Progenitor cell of endocrine pancreas (in vitro differentiated cells): ENCODE measurements at regions not wholly inside any gene's neighbourhood (a gene's known extent, or its start where the extent isn't known, plus 50 kb on each side); places are given as distances from the start of the nearest gene placed in this dataset.
A peak's percentile ranks its signal among the peaks of the same experiment; 100 is the strongest.

Experiments
- DNase-seq: peaks from one replicate; pipeline ENCODE4 v3.0.0; 2021; ENCODE audit warnings: low spot score; ENCODE audit not compliant: unreplicated experiment
- H3K27ac Mint-ChIP-seq: 2 replicates; pipeline ENCODE4 v1.8.0; 2021; ENCODE audit warnings: mild to moderate bottlenecking, moderate library complexity, mixed read lengths
- H3K27me3 Mint-ChIP-seq: 2 replicates; pipeline ENCODE4 v1.8.0; 2021; ENCODE audit warnings: mixed read lengths
- H3K36me3 Mint-ChIP-seq: 2 replicates; pipeline ENCODE4 v1.8.0; 2022; ENCODE audit warnings: mixed read lengths; ENCODE audit not compliant: insufficient read depth
- H3K4me1 Mint-ChIP-seq: 2 replicates; pipeline ENCODE4 v1.8.0; 2021; ENCODE audit warnings: low read depth, mixed read lengths
- H3K4me3 Mint-ChIP-seq: 2 replicates; pipeline ENCODE4 v1.8.0; 2021; ENCODE audit warnings: low read depth, mild to moderate bottlenecking, moderate library complexity, mixed read lengths
- H3K9me3 Mint-ChIP-seq: 2 replicates; pipeline ENCODE4 v1.8.0; 2021; ENCODE audit warnings: low read depth, mixed read lengths
- TF ChIP-seq, protein P1 (sequence below): fragments of 200-600 bp; sonication (generic); IDR thresholded peaks from one replicate; pipeline ENCODE4 v1.5.0; 2021; ENCODE audit warnings: antibody characterized with exemption, mild to moderate bottlenecking; ENCODE audit not compliant: unreplicated experiment

- peak overlapping the region; percentile 41 for H3K27ac Mint-ChIP-seq
- peaks cover 22% of the 10 kb centered on the region for H3K27me3 Mint-ChIP-seq
- peaks cover 25% of the 10 kb centered on the region for H3K4me1 Mint-ChIP-seq
- H3K9me3 Mint-ChIP-seq = no peaks in the 10 kb centered on the region
- DNase-seq = no peak
- H3K4me3 Mint-ChIP-seq = no peak overlapping the region
- H3K36me3 Mint-ChIP-seq = no peaks in the 10 kb centered on the region
- TF ChIP-seq, protein P1, sequence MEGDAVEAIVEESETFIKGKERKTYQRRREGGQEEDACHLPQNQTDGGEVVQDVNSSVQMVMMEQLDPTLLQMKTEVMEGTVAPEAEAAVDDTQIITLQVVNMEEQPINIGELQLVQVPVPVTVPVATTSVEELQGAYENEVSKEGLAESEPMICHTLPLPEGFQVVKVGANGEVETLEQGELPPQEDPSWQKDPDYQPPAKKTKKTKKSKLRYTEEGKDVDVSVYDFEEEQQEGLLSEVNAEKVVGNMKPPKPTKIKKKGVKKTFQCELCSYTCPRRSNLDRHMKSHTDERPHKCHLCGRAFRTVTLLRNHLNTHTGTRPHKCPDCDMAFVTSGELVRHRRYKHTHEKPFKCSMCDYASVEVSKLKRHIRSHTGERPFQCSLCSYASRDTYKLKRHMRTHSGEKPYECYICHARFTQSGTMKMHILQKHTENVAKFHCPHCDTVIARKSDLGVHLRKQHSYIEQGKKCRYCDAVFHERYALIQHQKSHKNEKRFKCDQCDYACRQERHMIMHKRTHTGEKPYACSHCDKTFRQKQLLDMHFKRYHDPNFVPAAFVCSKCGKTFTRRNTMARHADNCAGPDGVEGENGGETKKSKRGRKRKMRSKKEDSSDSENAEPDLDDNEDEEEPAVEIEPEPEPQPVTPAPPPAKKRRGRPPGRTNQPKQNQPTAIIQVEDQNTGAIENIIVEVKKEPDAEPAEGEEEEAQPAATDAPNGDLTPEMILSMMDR = no peak
Observed at GRCh38 chr7:41239596-41239995, 463.3 kb downstream of the INHBA start.

DNA sequence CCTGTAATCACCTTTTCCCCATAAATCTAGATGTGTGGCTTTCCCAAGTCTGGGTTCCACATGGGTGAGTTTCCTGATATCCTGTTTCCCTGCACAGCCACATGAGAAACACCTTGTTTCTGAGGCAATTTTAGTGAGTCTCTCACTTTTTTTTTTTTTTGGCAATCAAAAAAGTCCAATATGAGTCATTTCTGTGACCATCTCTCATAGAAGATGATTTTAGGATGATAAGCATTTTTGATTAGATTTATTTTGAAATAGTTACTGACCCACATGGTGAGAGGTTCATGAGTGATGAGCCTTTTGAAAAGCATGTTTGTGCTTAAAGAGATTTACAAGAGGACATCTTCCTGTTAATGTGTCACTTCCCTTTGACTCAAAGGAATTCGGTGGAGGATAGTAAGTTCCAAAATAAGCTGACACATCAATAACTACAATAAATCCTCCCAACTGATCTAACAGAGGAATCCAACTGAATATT lies 464.0 kb downstream of the INHBA start:
- no peaks in the 10 kb centered on the region for H3K9me3 Mint-ChIP-seq

DNA sequence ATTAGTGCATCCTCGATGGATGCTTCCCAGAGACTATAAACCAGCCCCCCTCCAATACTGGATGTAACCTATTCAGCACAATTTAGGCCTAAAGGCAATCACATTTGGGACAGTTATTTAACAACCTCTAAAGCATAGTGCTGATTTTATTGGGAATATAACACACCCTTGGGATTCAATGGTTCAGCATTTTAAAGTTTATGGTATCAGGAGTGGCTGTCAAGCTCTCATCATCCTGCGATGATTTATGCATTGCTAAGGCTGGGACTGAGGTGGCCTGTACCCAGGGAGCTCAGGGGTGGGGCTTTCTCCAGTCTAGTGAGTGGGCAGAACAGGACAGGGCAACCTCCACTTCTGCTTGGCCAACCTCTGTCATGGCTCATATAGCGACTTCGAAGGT lies 464.9 kb downstream of the INHBA start:
- DNase-seq = no peak
- peaks cover 28% of the 10 kb centered on the region for H3K4me1 Mint-ChIP-seq
- H3K27ac Mint-ChIP-seq = no peak overlapping the region
- H3K36me3 Mint-ChIP-seq = no peaks in the 10 kb centered on the region
- TF ChIP-seq, protein P1 = no peak
- H3K27me3 Mint-ChIP-seq = peaks cover 19% of the 10 kb centered on the region
- H3K9me3 Mint-ChIP-seq = no peaks in the 10 kb centered on the region
- no peak overlapping the region for H3K4me3 Mint-ChIP-seq

More for the DNA sequence above, 464.0 kb downstream of the INHBA start:
- peaks cover 25% of the 10 kb centered on the region for H3K4me1 Mint-ChIP-seq
- peaks cover 19% of the 10 kb centered on the region for H3K27me3 Mint-ChIP-seq
- H3K4me3 Mint-ChIP-seq = no peak overlapping the region
- no peaks in the 10 kb centered on the region for H3K36me3 Mint-ChIP-seq
- H3K27ac Mint-ChIP-seq = no peak overlapping the region
- DNase-seq = no peak
- TF ChIP-seq, protein P1 = no peak

DNA sequence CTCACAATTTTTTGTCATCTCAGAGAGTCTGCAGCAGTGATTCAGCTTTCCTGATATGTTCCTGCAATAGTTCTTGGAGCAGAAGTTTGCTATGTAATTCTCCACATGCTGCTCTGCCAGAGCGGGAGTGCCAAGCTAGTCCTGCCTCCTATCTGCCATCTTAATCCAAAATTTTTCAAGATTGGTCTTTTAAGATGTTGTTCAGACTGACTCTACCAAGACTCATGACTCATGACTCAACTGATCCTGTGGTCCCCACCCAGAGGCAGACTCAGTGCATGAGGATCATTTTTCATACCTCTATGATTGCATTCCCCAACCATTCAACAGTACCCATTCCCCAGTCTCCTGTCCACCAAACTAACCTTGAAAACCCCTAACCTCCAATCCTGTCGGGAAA lies 470.8 kb downstream of the INHBA start:
- Mint-ChIP-seq H3K4me3 (no peak overlapping the region), H3K27me3 (no peaks in the 10 kb centered on the region)
- TF ChIP-seq, protein P1 = no peak

DNA sequence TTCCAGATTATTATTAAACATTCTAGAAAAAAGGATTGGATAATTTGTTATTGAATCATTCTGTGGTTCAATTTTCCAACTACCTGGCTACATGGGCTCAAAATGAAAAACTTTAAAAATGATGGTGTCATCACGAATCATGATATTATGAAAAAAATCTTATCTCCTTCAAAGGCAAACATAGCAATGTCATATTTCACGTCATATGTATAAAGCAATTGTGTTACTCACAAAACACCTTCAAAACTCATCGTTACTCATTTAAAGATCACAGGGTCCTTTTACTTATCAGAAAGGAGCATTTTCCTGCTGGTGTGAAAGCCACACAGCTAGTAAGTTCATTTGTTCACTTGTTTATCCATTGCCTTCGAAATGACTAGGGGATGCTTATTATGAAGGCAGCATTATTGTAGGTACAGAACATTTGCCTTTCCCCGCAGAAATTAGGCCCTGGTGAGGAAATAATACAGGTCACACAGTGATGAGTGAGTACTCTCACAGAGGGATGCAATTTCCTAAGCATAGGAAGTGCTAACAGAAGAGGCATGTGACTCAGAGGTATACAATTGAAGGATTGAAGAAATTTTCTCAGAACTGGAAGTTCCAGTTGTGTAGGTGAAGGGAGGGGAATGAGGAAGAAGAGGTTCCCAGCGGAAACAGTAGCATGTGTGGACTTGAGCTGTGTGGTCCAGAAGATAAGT lies 478.7 kb downstream of the INHBA start:
- TF ChIP-seq, protein P1 = no peak
- peaks cover 7% of the 10 kb centered on the region for H3K27me3 Mint-ChIP-seq
- no peak overlapping the region for H3K4me3 Mint-ChIP-seq
- H3K4me1 Mint-ChIP-seq = peaks cover 2% of the 10 kb centered on the region
- peaks cover 9% of the 10 kb centered on the region for H3K9me3 Mint-ChIP-seq
- H3K36me3 Mint-ChIP-seq = peaks cover 1% of the 10 kb centered on the region
- DNase-seq = no peak
- no peak overlapping the region for H3K27ac Mint-ChIP-seq

More for the DNA sequence above, 470.8 kb downstream of the INHBA start:
- no peak for DNase-seq
- Mint-ChIP-seq H3K27ac (no peak overlapping the region), H3K9me3 (peaks cover 30% of the 10 kb centered on the region), H3K4me1 (peaks cover 20% of the 10 kb centered on the region), H3K36me3 (peaks cover 6% of the 10 kb centered on the region)
